ENCODE measurements at regions not wholly inside any gene's neighbourhood (a gene's known extent, or its start where the extent isn't known, plus 50 kb on each side); places are given as distances from the start of the nearest gene placed in this dataset.
"Not testable (repeated sequence)": the region's sequence is repeated elsewhere in the genome, so short reads cannot be mapped to it uniquely, and the experiment has no call there.

- DNase-seq (ENCODE audit: low spot score): no peak
- TF ChIP-seq CTCF (IDR thresholded peaks at IDR 0.05; ENCODE audit: extremely low read depth, insufficient read depth, missing control alignments): no peak
- in situ Hi-C loops (cut with MboI; ENCODE audit: low pct_unique_long_range_greater_than_20kb, low sequenced_read_pairs, unreplicated experiment): no loop called here
These were observed 577.7 kb upstream of the USP24 start for GRCh38 chr1:55792870-55793269.

- DNase-seq (ENCODE audit: low spot score): no peak
- TF ChIP-seq CTCF (IDR thresholded peaks at IDR 0.05; ENCODE audit: extremely low read depth, insufficient read depth, missing control alignments): no peak
- in situ Hi-C loops (cut with MboI; ENCODE audit: low pct_unique_long_range_greater_than_20kb, low sequenced_read_pairs, unreplicated experiment): no loop called here
These were observed 574.3 kb upstream of the USP24 start for GRCh38 chr1:55789466-55789865.

- in situ Hi-C loops (cut with MboI; ENCODE audit: low pct_unique_long_range_greater_than_20kb, low sequenced_read_pairs, unreplicated experiment): no loop called here
- TF ChIP-seq CTCF (IDR thresholded peaks at IDR 0.05; ENCODE audit: extremely low read depth, insufficient read depth, missing control alignments): no peak
- DNase-seq (ENCODE audit: low spot score): no peak
These were observed 571.2 kb upstream of the USP24 start for GRCh38 chr1:55786396-55786795.

- DNase-seq (ENCODE audit: low spot score); in situ Hi-C loops (cut with MboI; ENCODE audit: low pct_unique_long_range_greater_than_20kb, low sequenced_read_pairs, unreplicated experiment): not testable (repeated sequence)
These were observed 569.8 kb upstream of the USP24 start for GRCh38 chr1:55784941-55785450.

GRCh38 chr1:55781944-55782482, 566.8 kb upstream of the USP24 start:
- no peak for TF ChIP-seq CTCF (IDR thresholded peaks at IDR 0.05; ENCODE audit: extremely low read depth, insufficient read depth, missing control alignments)
- in situ Hi-C loops (cut with MboI; ENCODE audit: low pct_unique_long_range_greater_than_20kb, low sequenced_read_pairs, unreplicated experiment): no loop called here
- DNase-seq (ENCODE audit: low spot score): no peak

- in situ Hi-C loops (cut with MboI; ENCODE audit: low pct_unique_long_range_greater_than_20kb, low sequenced_read_pairs, unreplicated experiment): no loop called here
- no peak for TF ChIP-seq CTCF (IDR thresholded peaks at IDR 0.05; ENCODE audit: extremely low read depth, insufficient read depth, missing control alignments)
- no peak for DNase-seq (ENCODE audit: low spot score)
These were observed 565.8 kb upstream of the USP24 start for GRCh38 chr1:55781003-55781402.

GRCh38 chr1:55777545-55777944, 562.4 kb upstream of the USP24 start:
- in situ Hi-C loops (cut with MboI; ENCODE audit: low pct_unique_long_range_greater_than_20kb, low sequenced_read_pairs, unreplicated experiment): no loop called here
- no peak for DNase-seq (ENCODE audit: low spot score)
- TF ChIP-seq CTCF (IDR thresholded peaks at IDR 0.05; ENCODE audit: extremely low read depth, insufficient read depth, missing control alignments): no peak
